Thyroid gland (tissue), 4 donors: ENCODE measurements at regions not wholly inside any gene's neighbourhood (a gene's known extent, or its start where the extent isn't known, plus 50 kb on each side); places are given as distances from the start of the nearest gene placed in this dataset.

Experiments used
- POLR2A ChIP-seq, 2 donors: fragments of 450-650 bp; IDR thresholded peaks; one replicate each; pipeline ENCODE4 v1.6.1; 2017; ENCODE audit warnings: antibody characterized with exemption in 2 of 2, mild to moderate bottlenecking in 2 of 2, moderate library complexity in 1 of 2
- TF ChIP-seq, protein P1 (sequence below), 6 experiments: fragments of 200-600 bp in 3 of 6; fragments of 450-650 bp in 3 of 6; sonication (generic) in 3 of 6; IDR thresholded peaks; one replicate each; pipeline ENCODE4 v1.5.1; 2016 to 2019; ENCODE audit warnings: antibody characterized with exemption in 6 of 6, mild to moderate bottlenecking in 2 of 6, inconsistent platforms in 1 of 6, moderate library complexity in 1 of 6

DNA sequence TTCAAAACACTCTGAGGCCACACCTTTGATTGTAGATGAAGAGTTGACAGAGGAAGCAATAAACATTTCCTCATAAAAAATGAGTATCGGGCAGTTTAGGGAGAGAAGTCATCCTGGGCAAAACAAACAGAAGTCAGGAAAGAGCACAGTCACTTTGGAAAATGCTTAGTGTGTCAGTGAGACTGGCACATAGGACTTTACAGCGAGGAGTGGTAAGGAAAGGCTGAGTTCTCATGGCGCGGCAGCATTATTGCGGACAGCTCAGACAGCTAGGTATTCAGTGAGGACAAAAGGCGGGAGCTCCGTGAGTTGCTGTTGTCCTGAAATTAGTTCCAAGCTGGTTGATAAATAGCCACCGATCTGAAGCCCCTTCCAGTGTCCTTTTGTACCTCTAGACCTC is 229.9 kb downstream of the SNAPC1 start:
- TF ChIP-seq, protein P1, sequence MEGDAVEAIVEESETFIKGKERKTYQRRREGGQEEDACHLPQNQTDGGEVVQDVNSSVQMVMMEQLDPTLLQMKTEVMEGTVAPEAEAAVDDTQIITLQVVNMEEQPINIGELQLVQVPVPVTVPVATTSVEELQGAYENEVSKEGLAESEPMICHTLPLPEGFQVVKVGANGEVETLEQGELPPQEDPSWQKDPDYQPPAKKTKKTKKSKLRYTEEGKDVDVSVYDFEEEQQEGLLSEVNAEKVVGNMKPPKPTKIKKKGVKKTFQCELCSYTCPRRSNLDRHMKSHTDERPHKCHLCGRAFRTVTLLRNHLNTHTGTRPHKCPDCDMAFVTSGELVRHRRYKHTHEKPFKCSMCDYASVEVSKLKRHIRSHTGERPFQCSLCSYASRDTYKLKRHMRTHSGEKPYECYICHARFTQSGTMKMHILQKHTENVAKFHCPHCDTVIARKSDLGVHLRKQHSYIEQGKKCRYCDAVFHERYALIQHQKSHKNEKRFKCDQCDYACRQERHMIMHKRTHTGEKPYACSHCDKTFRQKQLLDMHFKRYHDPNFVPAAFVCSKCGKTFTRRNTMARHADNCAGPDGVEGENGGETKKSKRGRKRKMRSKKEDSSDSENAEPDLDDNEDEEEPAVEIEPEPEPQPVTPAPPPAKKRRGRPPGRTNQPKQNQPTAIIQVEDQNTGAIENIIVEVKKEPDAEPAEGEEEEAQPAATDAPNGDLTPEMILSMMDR (IDR thresholded peaks at IDR 0.05), result no peak
- no peak for TF ChIP-seq POLR2A (IDR thresholded peaks at IDR 0.05)
